OCI-LY7 (cell line): ENCODE measurements at regions not wholly inside any gene's neighbourhood (a gene's known extent, or its start where the extent isn't known, plus 50 kb on each side); places are given as distances from the start of the nearest gene placed in this dataset.

ENCODE experiments used
- EZH2phosphoT487 ChIP-seq: fragments of 200-600 bp; sonication (generic); IDR thresholded peaks from 2 replicates; pipeline ENCODE4 v1.6.1; 2018; ENCODE audit warnings: low read depth, borderline replicate concordance, mild to moderate bottlenecking, mixed run types, antibody characterized with exemption, low read length, moderate library complexity, mixed read lengths
- TF ChIP-seq, protein P1 (sequence below): fragments of 200-600 bp; sonication (generic); conservative IDR thresholded peaks from 2 replicates; pipeline ENCODE4 v1.5.1; 2014; ENCODE audit warnings: mild to moderate bottlenecking, antibody characterized with exemption, low read length, moderate library complexity, mixed read lengths

- TF ChIP-seq, protein P1, sequence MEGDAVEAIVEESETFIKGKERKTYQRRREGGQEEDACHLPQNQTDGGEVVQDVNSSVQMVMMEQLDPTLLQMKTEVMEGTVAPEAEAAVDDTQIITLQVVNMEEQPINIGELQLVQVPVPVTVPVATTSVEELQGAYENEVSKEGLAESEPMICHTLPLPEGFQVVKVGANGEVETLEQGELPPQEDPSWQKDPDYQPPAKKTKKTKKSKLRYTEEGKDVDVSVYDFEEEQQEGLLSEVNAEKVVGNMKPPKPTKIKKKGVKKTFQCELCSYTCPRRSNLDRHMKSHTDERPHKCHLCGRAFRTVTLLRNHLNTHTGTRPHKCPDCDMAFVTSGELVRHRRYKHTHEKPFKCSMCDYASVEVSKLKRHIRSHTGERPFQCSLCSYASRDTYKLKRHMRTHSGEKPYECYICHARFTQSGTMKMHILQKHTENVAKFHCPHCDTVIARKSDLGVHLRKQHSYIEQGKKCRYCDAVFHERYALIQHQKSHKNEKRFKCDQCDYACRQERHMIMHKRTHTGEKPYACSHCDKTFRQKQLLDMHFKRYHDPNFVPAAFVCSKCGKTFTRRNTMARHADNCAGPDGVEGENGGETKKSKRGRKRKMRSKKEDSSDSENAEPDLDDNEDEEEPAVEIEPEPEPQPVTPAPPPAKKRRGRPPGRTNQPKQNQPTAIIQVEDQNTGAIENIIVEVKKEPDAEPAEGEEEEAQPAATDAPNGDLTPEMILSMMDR = no peak
- no peak for TF ChIP-seq EZH2phosphoT487
These were observed 614.4 kb upstream of the NR2F2 start for GRCh38 chr15:95715906-95716656.
